Thyroid gland (tissue), 4 donors: ENCODE measurements at regions not wholly inside any gene's neighbourhood (a gene's known extent, or its start where the extent isn't known, plus 50 kb on each side); places are given as distances from the start of the nearest gene placed in this dataset.

Experiments used
- CTCF ChIP-seq, 6 experiments: fragments of 200-600 bp in 3 of 6; fragments of 450-650 bp in 3 of 6; sonication (generic) in 3 of 6; IDR thresholded peaks; one replicate each; pipeline ENCODE4 v1.5.1; 2016 to 2019; ENCODE audit warnings: antibody characterized with exemption in 6 of 6, mild to moderate bottlenecking in 2 of 6, inconsistent platforms in 1 of 6, moderate library complexity in 1 of 6
- POLR2A ChIP-seq, 2 donors: fragments of 450-650 bp; IDR thresholded peaks; one replicate each; pipeline ENCODE4 v1.6.1; 2017; ENCODE audit warnings: antibody characterized with exemption in 2 of 2, mild to moderate bottlenecking in 2 of 2, moderate library complexity in 1 of 2

GRCh38 chr6:141133836-141134235, 998.9 kb upstream of the GJE1 start:
- no peak for TF ChIP-seq CTCF (IDR thresholded peaks at IDR 0.05)
- no peak for TF ChIP-seq POLR2A (IDR thresholded peaks at IDR 0.05)
